CD14-positive monocyte (primary cell): ENCODE measurements at regions not wholly inside any gene's neighbourhood (a gene's known extent, or its start where the extent isn't known, plus 50 kb on each side); places are given as distances from the start of the nearest gene placed in this dataset.

ENCODE experiments used
- DNase-seq, 3 donors: peaks; one replicate each; pipeline ENCODE4 v3.0.0-alpha.2; 2011 to 2022
- H2AFZ ChIP-seq: 2 replicates; pipeline ENCODE4 v1.6.0; 2012; ENCODE audit warnings: mild to moderate bottlenecking, low read depth, low read length, inconsistent platforms; ENCODE audit not compliant: insufficient read depth, poor library complexity, severe bottlenecking
- H3K27ac ChIP-seq, 2 donors: 1 replicate in 1 of 2; 2 replicates in 1 of 2; pipeline ENCODE4 v1.5.1; 2012 to 2013; ENCODE audit warnings: low read length in 2 of 2, control low read depth in 1 of 2, inconsistent platforms in 1 of 2, low read depth in 1 of 2, mild to moderate bottlenecking in 1 of 2
- H3K27me3 ChIP-seq, 2 donors: one replicate each; pipeline versions ENCODE4 v1.6.0 to v1.6.1; 2011 to 2013; ENCODE audit warnings: low read length in 2 of 2; ENCODE audit not compliant: control insufficient read depth in 2 of 2, insufficient read depth in 2 of 2
- H3K36me3 ChIP-seq, 2 donors: replicated peaks in 1 of 2; 1 replicate in 1 of 2; 2 replicates in 1 of 2; pipeline versions ENCODE4 v1.5.1 to v1.6.1; 2012 to 2013; ENCODE audit warnings: low read length in 2 of 2, control low read depth in 1 of 2, inconsistent platforms in 1 of 2, mild to moderate bottlenecking in 1 of 2; ENCODE audit not compliant: insufficient read depth in 2 of 2, control insufficient read depth in 1 of 2
- H3K4me1 ChIP-seq, 2 donors: 1 replicate in 1 of 2; 2 replicates in 1 of 2; pipeline versions ENCODE4 v1.5.1 to v1.6.1; 2012 to 2013; ENCODE audit warnings: low read length in 2 of 2, control low read depth in 1 of 2, inconsistent platforms in 1 of 2, mild to moderate bottlenecking in 1 of 2, moderate library complexity in 1 of 2; ENCODE audit not compliant: insufficient read depth in 2 of 2, control insufficient read depth in 1 of 2
- H3K4me2 ChIP-seq: replicated peaks from 2 replicates; pipeline ENCODE3; 2012; ENCODE audit warnings: low read length, moderate library complexity, mild to moderate bottlenecking; ENCODE audit not compliant: poor library complexity, severe bottlenecking; ENCODE audit errors: extremely low read depth
- H3K4me3 ChIP-seq, 3 experiments: fragments of 200-600 bp in 1 of 3; sonication (generic) in 1 of 3; replicated peaks in 1 of 3; 1 replicate in 2 of 3; 2 replicates in 1 of 3; pipeline ENCODE4 v1.5.1; 2011 to 2013; ENCODE audit warnings: low read length in 3 of 3, mild to moderate bottlenecking in 3 of 3, control low read depth in 2 of 3, low read depth in 2 of 3, inconsistent platforms in 1 of 3, moderate library complexity in 1 of 3
- H3K79me2 ChIP-seq: 2 replicates; pipeline ENCODE4 v1.6.0; 2012; ENCODE audit warnings: mild to moderate bottlenecking, control low read depth, inconsistent platforms, low read length, moderate library complexity; ENCODE audit not compliant: insufficient read depth
- H3K9ac ChIP-seq: 2 replicates; pipeline ENCODE4 v1.6.0; 2017; ENCODE audit warnings: low read length, mild to moderate bottlenecking; ENCODE audit not compliant: insufficient read depth, poor library complexity, severe bottlenecking
- H3K9me3 ChIP-seq, 2 donors: replicated peaks in 1 of 2; 1 replicate in 1 of 2; 2 replicates in 1 of 2; pipeline versions ENCODE4 v1.5.1 to v1.6.1; 2012 to 2013; ENCODE audit warnings: low read length in 2 of 2, control low read depth in 1 of 2; ENCODE audit not compliant: control insufficient read depth in 1 of 2, insufficient read depth in 1 of 2
- H4K20me1 ChIP-seq: 2 replicates; pipeline ENCODE4 v1.6.0; 2012; ENCODE audit warnings: mild to moderate bottlenecking, low read length, control low read depth, moderate library complexity; ENCODE audit not compliant: insufficient read depth
- H3K27ac Mint-ChIP-seq, 7 donors: one replicate each; pipeline ENCODE4 v1.8.0; 2020; ENCODE audit warnings: mild to moderate bottlenecking in 7 of 7, mixed read lengths in 7 of 7, moderate library complexity in 6 of 7, inconsistent platforms in 2 of 7
- H3K27me3 Mint-ChIP-seq, 3 donors: one replicate each; pipeline ENCODE4 v1.8.0; 2021 to 2022; ENCODE audit warnings: low read depth in 3 of 3, mild to moderate bottlenecking in 3 of 3, mixed read lengths in 3 of 3, moderate library complexity in 3 of 3, inconsistent platforms in 1 of 3
- H3K36me3 Mint-ChIP-seq, 2 donors: one replicate each; pipeline ENCODE4 v1.8.0; 2020; ENCODE audit warnings: mixed read lengths in 2 of 2, inconsistent platforms in 1 of 2, mild to moderate bottlenecking in 1 of 2
- H3K4me1 Mint-ChIP-seq: one replicate; pipeline ENCODE4 v1.8.0; 2020; ENCODE audit warnings: mild to moderate bottlenecking, mixed read lengths
- H3K4me3 Mint-ChIP-seq, 2 donors: one replicate each; pipeline ENCODE4 v1.8.0; 2020; ENCODE audit warnings: mild to moderate bottlenecking in 2 of 2, mixed read lengths in 2 of 2, moderate library complexity in 1 of 2
- H3K9me3 Mint-ChIP-seq, 7 donors: one replicate each; pipeline ENCODE4 v1.8.0; 2020 to 2022; ENCODE audit warnings: mixed read lengths in 7 of 7, mild to moderate bottlenecking in 6 of 7, moderate library complexity in 6 of 7, inconsistent platforms in 2 of 7
- CTCF ChIP-seq: fragments of 200-600 bp; IDR thresholded peaks from one replicate; pipeline ENCODE4 v1.8.0; 2022; ENCODE audit warnings: antibody characterized with exemption, mild to moderate bottlenecking
- WGBS: methylation state at CpG from one replicate; pipeline ENCODE4 v1.1.5; 2013; ENCODE audit warnings: missing lambda C conversion rate; ENCODE audit not compliant: insufficient coverage; 5-methylcytosine and 5-hydroxymethylcytosine counted together
- intact Hi-C, 2 donors: fragments of 100-400 bp; cut with micrococcal nuclease; formaldehyde crosslinking; loops; one replicate each; pipeline versions ENCODE4 v1.15.0 to v1.15.1; 2023

- TF ChIP-seq CTCF, result no peak
- Mint-ChIP-seq H3K27ac (no peak overlapping the region), H3K9me3 (no peaks in the 10 kb centered on the region), H3K4me1 (no peaks in the 10 kb centered on the region), H3K4me3 (no peak overlapping the region), H3K27me3 (no peaks in the 10 kb centered on the region), H3K36me3 (no peaks in the 10 kb centered on the region)
- H3K4me1 ChIP-seq, result no peaks in the 10 kb centered on the region
- H4K20me1 ChIP-seq, result no peaks in the 10 kb centered on the region
- no peak overlapping the region for H2AFZ ChIP-seq
- intact Hi-C loops, result no loop called here
- H3K36me3 ChIP-seq, result no peaks in the 10 kb centered on the region
- 58% methylated on average over 2 of the region's 3 CpGs for WGBS
- no peaks in the 10 kb centered on the region for H3K79me2 ChIP-seq
- no peak for DNase-seq
- H3K9ac ChIP-seq, result no peak overlapping the region
- no peaks in the 10 kb centered on the region for H3K9me3 ChIP-seq
- H3K4me2 ChIP-seq, result no peak overlapping the region
- no peak overlapping the region for H3K27ac ChIP-seq
- H3K27me3 ChIP-seq, result no peaks in the 10 kb centered on the region
- H3K4me3 ChIP-seq, result no peak overlapping the region
Observed at GRCh38 chr3:117160176-117160575, 450.6 kb downstream of the TUSC7 start.

- H3K9ac ChIP-seq, result no peak overlapping the region
- H3K27ac Mint-ChIP-seq, result no peak overlapping the region
- no peaks in the 10 kb centered on the region for H3K27me3 ChIP-seq
- H3K9me3 Mint-ChIP-seq, result peaks cover 0 to 2% (median 0%) of the 10 kb centered on the region in 7 donors
- no peak overlapping the region for H3K4me2 ChIP-seq
- intact Hi-C loops, result no loop called here
- no peaks in the 10 kb centered on the region for H3K79me2 ChIP-seq
- no peak overlapping the region for H2AFZ ChIP-seq
- H4K20me1 ChIP-seq, result no peaks in the 10 kb centered on the region
- DNase-seq, result no peak
- no peak overlapping the region for H3K4me3 Mint-ChIP-seq
- no peak overlapping the region for H3K27ac ChIP-seq
- no peaks in the 10 kb centered on the region for H3K4me1 Mint-ChIP-seq
- no peaks in the 10 kb centered on the region for H3K9me3 ChIP-seq
- no peak overlapping the region for H3K4me3 ChIP-seq
- no CpG with 5 or more reads among the region's 1 CpG for WGBS
- TF ChIP-seq CTCF, result no peak
- H3K4me1 ChIP-seq, result no peaks in the 10 kb centered on the region
- H3K27me3 Mint-ChIP-seq, result peaks cover 0 to 2% (median 0%) of the 10 kb centered on the region in 3 donors
- H3K36me3 Mint-ChIP-seq, result no peaks in the 10 kb centered on the region
- H3K36me3 ChIP-seq, result no peaks in the 10 kb centered on the region
Observed at GRCh38 chr3:117161816-117162215, 452.2 kb downstream of the TUSC7 start.
